Urinary bladder (tissue), 3 donors: ENCODE measurements at regions not wholly inside any gene's neighbourhood (a gene's known extent, or its start where the extent isn't known, plus 50 kb on each side); places are given as distances from the start of the nearest gene placed in this dataset.

Experiments
- DNase-seq: peaks from one replicate; pipeline ENCODE4 v3.0.0-alpha.2; 2015; ENCODE audit errors: extremely low spot score
- H3K27ac ChIP-seq: one replicate; pipeline ENCODE4 v1.5.1; 2013; ENCODE audit warnings: low read depth, mild to moderate bottlenecking, moderate library complexity
- H3K36me3 ChIP-seq: one replicate; pipeline ENCODE4 v1.6.1; 2013; ENCODE audit warnings: mild to moderate bottlenecking, moderate library complexity; ENCODE audit not compliant: insufficient read depth
- H3K4me1 ChIP-seq: one replicate; pipeline ENCODE4 v1.6.1; 2013; ENCODE audit warnings: mild to moderate bottlenecking, moderate library complexity; ENCODE audit not compliant: insufficient read depth
- H3K4me3 ChIP-seq: one replicate; pipeline ENCODE4 v1.5.1; 2013; ENCODE audit warnings: low read depth, low read length
- WGBS: extraction: QIAGEN DNeasy Blood & Tissue Kit; methylation state at CpG from one replicate; pipeline ENCODE4 v1.1.7; 2013; 5-methylcytosine and 5-hydroxymethylcytosine counted together
- donor health status: healthy with polysubstance abuse.
- donor health status: healthy.

DNA sequence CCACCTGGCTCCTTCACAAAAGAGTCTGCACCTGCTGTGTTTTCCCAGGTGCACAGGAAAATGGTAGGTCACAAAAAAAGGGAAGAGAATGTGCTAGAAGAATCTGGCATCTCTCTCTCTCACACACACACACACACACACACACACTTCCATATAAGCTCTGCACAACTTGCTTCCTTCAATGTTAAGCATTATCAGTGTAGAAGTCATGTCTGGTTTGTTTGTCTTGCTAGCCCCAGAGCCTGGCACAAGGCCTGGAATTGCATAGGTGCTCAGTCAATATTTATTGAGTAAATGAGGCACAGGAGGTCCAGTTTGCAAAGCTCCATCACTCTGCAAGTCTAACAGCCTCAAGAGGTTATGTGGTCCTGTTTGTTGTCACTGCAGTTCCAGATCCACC, 867.3 kb upstream of the AUTS2 start:
- Histone ChIP-seq H3K4me1 (no peaks in the 10 kb centered on the region), H3K36me3 (no peaks in the 10 kb centered on the region), H3K4me3 (no peak overlapping the region), H3K27ac (no peak overlapping the region)
- DNase-seq: no peak

DNA sequence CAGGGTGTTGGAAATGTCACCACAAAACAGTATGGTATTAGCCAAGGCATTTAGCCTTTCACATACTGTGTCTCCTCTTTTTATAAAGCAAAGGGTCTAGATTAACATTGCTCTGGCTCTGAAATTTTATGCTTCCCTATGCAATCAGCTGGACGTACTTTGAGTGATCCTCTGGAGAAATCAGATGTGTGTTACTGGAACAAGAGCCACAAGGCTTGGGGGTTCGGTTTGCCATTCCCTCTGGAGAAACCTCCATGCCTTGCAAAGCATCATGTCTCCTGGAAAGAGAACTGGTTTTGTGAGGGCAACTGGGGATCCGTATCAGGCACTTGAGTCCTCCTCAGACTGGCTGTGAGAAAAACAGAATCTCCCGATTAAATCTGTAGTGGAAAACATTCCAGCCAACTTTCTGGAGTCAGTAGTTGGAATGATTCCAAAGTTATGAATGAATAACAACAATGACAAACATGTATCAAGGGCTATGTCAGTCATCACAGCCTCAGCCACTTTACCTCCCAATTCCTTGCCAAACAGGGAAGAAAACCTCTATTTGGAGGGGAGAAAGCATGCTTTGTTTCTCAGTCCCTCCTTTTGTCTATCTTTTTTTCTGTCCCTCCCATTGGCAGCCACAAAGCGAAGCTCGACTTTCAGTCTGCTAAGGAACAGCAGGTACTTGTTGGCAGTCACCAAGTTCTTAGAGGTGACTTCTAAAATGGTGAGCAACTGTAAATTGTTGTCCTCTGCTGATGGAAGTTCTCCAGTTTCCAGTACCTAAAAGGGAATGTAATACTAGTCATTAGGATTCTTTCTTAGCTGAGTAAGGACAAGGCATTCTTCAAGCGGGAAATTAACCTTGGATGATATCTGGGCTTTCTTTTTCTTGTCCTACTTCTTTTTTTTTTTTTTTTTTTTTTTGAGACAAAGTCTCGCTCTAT, 864.8 kb upstream of the AUTS2 start:
- 56% methylated on average over 8 of the region's 8 CpGs for WGBS
- no peak overlapping the region for H3K4me3 ChIP-seq
- no peak overlapping the region for H3K27ac ChIP-seq
- no peak for DNase-seq
- no peaks in the 10 kb centered on the region for H3K4me1 ChIP-seq
- no peaks in the 10 kb centered on the region for H3K36me3 ChIP-seq

DNA sequence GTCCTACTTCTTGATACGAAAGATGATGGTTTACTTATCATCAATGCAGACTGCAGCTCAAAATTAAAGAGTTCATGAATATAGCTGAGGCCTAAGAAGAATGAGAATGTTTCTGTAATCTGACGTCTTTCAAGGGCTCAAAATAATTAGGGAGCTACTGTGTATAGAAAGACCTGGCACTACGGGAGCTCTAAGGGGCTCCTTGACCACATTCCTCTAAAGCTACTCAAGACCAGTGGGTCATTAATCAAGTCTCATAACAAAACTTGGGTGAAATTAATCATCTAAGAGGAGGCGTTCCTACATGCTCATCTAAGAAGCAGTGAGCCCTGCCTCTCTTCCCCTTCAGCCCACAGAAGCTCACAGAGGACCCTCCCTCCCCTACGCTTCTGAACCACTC, 863.8 kb upstream of the AUTS2 start:
- no peaks in the 10 kb centered on the region for H3K4me1 ChIP-seq
- DNase-seq: no peak
- H3K27ac ChIP-seq: no peak overlapping the region
- H3K4me3 ChIP-seq: no peak overlapping the region
- WGBS: 90% methylated on average over 5 of the region's 5 CpGs
- H3K36me3 ChIP-seq: no peaks in the 10 kb centered on the region

DNA sequence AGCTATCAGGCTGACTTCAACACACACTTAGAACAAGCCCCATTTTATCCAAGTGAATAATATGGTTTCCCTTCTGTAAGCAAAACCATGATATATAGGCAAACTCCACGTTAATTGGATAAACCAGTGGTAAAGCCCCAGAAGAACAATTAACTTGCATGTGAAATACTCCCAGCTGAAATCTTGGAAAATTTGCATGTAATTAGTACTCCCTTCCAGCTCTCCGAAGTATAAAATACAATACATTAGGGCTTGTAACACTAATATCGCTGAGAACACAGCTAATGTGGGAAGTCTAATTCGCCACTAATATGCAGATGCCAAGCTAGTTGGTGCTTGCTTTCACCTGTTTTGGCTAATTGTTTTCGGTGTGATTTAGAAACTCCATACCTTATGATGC, 859.0 kb upstream of the AUTS2 start:
- 90% methylated on average over 5 of the region's 5 CpGs for WGBS
- H3K36me3 ChIP-seq: no peaks in the 10 kb centered on the region
- no peak for DNase-seq
- no peaks in the 10 kb centered on the region for H3K4me1 ChIP-seq
- H3K27ac ChIP-seq: no peak overlapping the region
- H3K4me3 ChIP-seq: no peak overlapping the region

DNA sequence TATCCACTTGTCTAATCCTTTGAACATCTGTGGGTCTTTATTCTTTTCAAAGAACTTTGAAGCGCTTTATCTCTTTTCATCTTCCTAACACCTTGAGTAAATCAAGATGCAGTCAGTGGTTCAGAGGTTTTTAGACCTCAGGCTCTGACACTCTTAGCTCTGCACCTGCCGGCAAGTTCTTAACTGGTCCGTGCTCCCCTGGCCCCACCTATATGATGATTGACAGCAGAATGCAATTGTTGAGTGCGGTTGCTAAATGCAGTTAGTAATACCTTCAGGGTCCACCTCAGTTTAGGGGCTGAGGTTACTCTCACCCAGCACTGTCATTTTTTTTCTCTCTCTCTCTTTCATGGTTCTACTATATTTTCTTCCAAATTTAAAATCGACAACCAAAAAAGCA, 854.2 kb upstream of the AUTS2 start:
- H3K36me3 ChIP-seq: no peaks in the 10 kb centered on the region
- no peaks in the 10 kb centered on the region for H3K4me1 ChIP-seq
- 80% methylated on average over 5 of the region's 5 CpGs for WGBS
- H3K4me3 ChIP-seq: no peak overlapping the region
- no peak overlapping the region for H3K27ac ChIP-seq
- DNase-seq: no peak

DNA sequence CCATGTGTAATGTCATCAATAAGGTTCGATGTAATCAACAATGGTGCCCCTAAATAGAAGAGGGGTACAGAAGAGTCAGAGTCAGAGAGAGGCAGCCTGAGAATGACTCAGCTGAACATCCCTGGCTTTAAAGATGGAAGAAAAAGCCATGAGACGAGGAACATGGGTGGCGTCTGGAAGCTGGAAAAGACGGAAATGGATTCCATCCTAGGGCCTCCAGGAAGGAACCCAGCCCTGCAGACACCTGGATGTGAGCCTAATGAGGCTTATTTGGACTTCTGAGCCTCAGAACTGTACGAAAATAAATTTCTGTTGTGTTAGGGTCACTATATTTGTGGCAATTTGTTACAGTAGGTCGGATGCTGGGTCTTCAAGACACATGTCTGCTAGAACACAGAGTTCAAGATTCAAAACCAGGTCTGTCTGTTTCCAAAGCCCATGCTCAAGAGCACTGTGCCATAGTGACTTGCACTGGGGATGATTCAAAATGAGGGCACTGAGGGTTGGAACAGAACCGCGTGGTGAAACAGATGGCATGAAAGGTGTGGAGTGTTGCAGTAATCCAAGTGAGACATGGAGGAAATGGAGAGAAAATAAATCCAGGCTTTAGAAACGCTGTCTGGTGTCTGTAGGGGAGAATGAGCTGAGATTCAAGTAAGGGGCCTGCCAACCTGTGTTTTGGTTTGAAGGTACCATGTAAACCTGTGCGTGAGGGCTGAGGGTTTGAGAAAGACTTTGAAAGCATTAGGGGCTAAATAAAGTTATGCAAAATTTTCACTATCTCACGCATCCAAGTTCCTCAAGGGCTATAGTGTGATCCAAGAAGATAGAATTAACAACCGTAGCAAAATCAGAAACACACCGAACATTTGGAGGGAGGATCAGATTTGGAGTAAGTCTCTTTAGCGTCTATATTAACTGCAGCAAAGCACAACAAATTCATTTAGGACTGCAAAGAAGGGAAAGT, 849.1 kb upstream of the AUTS2 start:
- no peak for DNase-seq
- H3K4me3 ChIP-seq: no peak overlapping the region
- no peaks in the 10 kb centered on the region for H3K4me1 ChIP-seq
- H3K27ac ChIP-seq: no peak overlapping the region
- WGBS: 82% methylated on average over 14 of the region's 14 CpGs
- H3K36me3 ChIP-seq: no peaks in the 10 kb centered on the region

DNA sequence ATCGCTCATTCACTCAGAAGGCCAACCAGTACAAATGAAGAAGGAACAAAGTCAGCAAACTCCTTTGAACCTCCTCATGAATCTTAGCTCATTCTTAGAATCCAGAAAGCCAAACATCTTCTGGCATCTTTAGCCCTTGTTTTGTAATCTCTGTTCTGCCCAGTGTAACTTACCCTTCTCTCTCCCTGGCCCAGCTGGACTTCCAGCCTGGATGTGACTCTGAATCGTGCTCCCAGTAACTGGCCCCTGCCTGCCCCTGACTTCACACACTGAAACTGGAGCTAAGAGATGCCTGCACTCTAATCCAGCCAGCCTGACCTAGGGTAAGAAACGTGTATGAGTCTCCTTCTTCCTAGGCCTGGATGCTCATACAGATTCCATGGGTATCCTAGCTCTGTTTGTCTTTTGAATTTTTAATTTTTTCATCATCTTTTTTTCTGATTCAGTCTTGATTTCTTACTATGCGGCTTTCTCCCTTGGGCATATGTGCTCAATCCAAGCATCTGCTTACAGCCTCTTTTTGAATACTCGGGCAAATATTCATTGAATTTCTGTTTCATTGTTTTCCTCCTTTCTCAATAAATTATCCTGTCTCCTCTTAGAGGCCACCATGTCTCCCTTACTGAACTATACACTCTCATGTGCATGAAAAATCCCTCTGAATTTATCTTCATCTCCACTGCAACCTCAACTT, 845.6 kb upstream of the AUTS2 start:
- Histone ChIP-seq H3K4me3 (no peak overlapping the region), H3K27ac (no peak overlapping the region), H3K36me3 (no peaks in the 10 kb centered on the region), H3K4me1 (no peaks in the 10 kb centered on the region)
- WGBS: 85% methylated on average over 5 of the region's 5 CpGs
- no peak for DNase-seq

DNA sequence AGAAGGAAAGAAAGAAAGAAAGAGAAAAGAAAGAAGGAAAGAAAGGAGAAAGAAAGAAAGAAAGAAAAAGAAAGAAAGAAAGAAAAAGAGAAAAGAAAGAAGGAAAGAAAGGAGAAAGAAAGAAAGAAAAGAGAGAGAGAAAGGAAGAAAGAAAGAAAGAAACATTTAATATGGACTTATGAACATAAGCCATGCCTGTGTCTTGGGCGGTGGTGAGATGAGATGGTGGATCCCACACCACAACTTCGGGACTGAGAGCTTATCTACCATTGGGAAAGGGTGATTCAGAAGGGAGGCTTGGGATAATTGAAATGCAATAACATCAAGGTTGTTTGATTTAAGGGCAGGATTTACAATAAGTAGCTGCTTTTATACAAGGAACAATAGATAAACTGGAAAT, 843.9 kb upstream of the AUTS2 start:
- Histone ChIP-seq H3K4me1 (no peaks in the 10 kb centered on the region), H3K27ac (no peak overlapping the region), H3K36me3 (no peaks in the 10 kb centered on the region), H3K4me3 (no peak overlapping the region)
- DNase-seq: no peak
- 92% methylated on average over 2 of the region's 2 CpGs for WGBS

DNA sequence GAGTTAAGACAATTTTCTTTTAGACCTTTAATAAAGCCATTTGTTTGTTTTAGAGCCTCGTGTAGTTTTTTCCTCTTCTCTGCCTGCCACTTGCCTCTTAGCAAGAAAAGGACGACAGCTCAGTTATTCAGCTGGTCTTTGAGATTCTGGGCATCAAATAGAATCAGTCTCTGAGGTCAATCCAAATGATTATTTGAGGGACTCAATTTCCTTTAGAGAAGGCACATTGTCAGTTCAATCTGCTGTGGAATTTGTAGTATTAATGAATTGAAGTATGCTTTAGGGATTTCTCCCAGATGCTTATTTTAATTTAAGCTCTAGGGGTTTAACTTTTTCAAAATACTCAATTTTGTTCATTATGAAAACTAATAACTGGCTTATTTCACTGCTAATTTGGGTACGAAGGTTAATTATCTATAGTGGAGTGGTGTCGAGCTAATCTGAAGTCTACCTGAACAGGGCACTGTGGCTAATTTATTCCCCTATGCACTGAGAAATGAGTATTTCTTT, 841.2 kb upstream of the AUTS2 start:
- 69% methylated on average over 4 of the region's 4 CpGs for WGBS
- no peak for DNase-seq
- no peak overlapping the region for H3K27ac ChIP-seq
- no peaks in the 10 kb centered on the region for H3K4me1 ChIP-seq
- H3K4me3 ChIP-seq: no peak overlapping the region
- no peaks in the 10 kb centered on the region for H3K36me3 ChIP-seq

DNA sequence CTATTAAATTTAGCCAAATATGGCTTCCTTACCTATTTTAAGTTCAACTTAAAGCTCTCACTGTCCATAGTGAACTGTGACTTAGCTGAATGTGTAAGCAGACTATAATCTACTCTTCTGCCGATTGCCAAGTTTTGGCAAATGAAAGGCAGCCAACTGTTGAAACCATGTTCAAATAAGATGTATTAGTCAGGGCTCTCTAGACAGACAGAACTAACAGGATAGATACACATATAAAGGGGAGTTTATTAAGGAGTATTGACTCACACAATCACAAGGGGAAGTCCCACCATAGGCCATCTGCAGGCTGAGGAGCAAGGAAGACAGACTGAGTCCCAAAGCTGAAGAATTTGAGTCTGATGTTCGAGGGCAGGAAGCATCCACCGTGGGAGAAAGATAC, 837.7 kb upstream of the AUTS2 start:
- no peak overlapping the region for H3K27ac ChIP-seq
- no peaks in the 10 kb centered on the region for H3K4me1 ChIP-seq
- no peak overlapping the region for H3K4me3 ChIP-seq
- H3K36me3 ChIP-seq: no peaks in the 10 kb centered on the region
- 81% methylated on average over 3 of the region's 3 CpGs for WGBS
- DNase-seq: no peak

DNA sequence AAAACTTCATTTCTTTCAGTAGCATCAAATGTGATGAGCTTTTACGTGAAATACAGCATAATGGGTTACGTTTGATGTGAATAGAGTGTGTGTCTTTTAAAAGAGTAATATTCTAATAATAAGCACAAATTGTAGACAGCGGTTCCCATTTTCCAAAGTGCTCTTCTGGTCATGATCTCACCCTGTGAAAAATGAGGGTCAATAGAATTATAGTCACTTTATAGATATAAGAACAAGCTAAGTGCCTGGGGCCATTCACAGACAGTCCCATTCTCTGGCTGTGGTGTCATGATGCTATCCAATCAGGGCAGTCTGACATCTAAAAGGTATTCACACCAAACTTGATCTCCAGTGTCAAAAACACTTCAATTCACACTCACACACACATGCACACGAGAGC, 830.8 kb upstream of the AUTS2 start:
- DNase-seq: no peak
- 80% methylated on average over 4 of the region's 4 CpGs for WGBS
- no peaks in the 10 kb centered on the region for H3K4me1 ChIP-seq
- H3K27ac ChIP-seq: no peak overlapping the region
- no peaks in the 10 kb centered on the region for H3K36me3 ChIP-seq
- no peak overlapping the region for H3K4me3 ChIP-seq

DNA sequence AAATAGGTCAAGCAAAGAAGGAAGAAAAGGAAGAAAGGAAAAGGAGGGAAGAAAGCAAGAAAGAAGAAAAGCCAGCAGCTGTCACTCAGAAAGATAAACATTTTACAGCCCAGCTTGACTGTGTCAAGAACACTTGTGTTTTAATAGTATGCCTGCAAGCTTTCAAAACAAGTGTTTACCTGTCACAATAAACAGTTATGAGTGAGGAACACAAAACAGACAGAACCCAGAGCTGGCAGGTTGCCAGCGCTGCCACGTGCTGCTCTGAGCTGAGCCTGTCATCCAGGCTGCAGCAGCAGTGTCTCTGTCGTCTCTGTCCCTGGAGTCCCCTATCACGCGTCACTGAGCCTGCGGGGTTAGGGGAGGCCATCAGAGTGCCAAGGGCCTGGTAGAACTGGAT, 827.6 kb upstream of the AUTS2 start:
- no peaks in the 10 kb centered on the region for H3K36me3 ChIP-seq
- H3K4me1 ChIP-seq: no peaks in the 10 kb centered on the region
- H3K27ac ChIP-seq: no peak overlapping the region
- peak; percentile 25 for DNase-seq
- 17% methylated on average over 6 of the region's 6 CpGs for WGBS
- H3K4me3 ChIP-seq: no peak overlapping the region

DNA sequence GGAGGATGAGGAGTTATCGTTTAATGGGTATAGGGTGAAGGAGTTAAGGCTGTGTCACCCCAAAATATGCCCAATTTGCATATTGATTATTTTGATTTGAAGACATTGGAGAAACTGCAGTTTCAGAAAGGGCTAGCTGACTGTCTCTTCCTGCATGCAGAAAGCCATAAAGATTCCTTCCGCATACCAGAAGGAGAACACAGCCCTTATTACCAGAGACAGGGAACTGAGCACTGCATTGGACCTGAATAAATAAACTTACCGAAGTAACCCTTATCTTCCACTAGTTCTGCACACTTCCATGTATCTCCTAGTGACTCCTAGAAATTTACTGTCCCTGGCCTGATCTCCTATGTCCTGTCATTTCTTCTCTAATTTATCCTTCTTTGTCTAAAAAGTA, 821.9 kb upstream of the AUTS2 start:
- H3K36me3 ChIP-seq: no peaks in the 10 kb centered on the region
- WGBS: 30% methylated on average over 3 of the region's 3 CpGs
- H3K27ac ChIP-seq: no peak overlapping the region
- H3K4me1 ChIP-seq: no peaks in the 10 kb centered on the region
- DNase-seq: no peak
- no peak overlapping the region for H3K4me3 ChIP-seq
